ENCODE measurements at regions not wholly inside any gene's neighbourhood (a gene's known extent, or its start where the extent isn't known, plus 50 kb on each side); places are given as distances from the start of the nearest gene placed in this dataset.
A peak's percentile ranks its signal among the peaks of the same experiment; 100 is the strongest.

DNA sequence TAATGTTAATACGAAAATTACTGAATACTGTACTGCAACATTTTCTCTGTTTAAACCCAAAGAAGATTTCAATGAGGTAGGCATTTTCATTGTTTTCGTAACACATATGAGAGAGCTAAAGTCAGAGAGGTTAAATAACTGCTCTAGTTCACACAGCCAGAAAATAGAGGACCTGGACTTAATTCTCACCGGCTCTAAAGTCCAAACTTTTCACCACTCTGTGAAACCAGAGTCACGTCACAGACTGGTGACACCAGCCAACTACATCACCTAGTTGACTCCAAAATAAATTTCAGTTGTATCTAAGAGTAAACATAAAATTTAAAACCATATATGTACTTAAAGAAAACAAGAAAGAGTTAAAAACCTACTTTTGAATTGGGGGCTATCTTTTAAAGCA lies 146.7 kb downstream of the FCRL5 start:
- H3K27me3 Mint-ChIP-seq, result peaks cover 13 to 24% of the 10 kb centered on the region in 2 donors
- no CpG with 5 or more reads among the region's 4 CpGs for WGBS (ENCODE audit: insufficient coverage)
- CTCF ChIA-PET, result no interaction called here

DNA sequence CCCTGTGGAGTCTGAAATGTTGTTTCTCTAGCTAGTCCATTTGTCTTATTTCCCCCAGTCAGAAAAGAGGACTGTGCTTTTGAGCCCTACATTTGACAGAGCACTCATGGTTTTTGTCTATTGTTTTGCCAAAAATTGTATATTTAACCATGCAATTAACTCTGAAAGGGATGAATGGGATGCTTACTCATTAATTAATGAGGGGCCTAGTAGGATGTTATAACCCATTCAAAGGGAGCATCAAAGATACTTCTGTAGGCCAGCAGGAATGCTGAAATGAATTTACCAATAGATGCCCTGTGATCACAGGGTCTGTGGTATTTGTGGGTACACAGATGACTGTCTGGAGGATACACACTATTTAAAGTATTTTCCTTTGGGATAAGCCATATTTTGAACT lies 147.7 kb downstream of the FCRL5 start:
- Histone ChIP-seq H3K4me1 (ENCODE audit: control insufficient read depth in 1 of 2, extremely low read depth in 1 of 2, insufficient read depth in 2 of 2, low read length in 2 of 2) (no peaks in the 10 kb centered on the region), H3K27ac (ENCODE audit: low read length) (no peak overlapping the region), H3K9me3 (no peaks in the 10 kb centered on the region), H3K27me3 (replicated peaks in 1 of 2; ENCODE audit: control insufficient read depth in 2 of 2, extremely low read depth in 1 of 2, insufficient read depth in 2 of 2, low read length in 1 of 2) (peaks cover 0 to 29% of the 10 kb centered on the region in 2 experiments), H3K4me3 (ENCODE audit: control insufficient read depth in 1 of 2, extremely low read depth in 1 of 2, low read length in 1 of 2) (no peak overlapping the region), H3K36me3 (ENCODE audit: control insufficient read depth in 2 of 2, extremely low read depth in 1 of 2, insufficient read depth in 1 of 2, low read length in 1 of 2) (no peaks in the 10 kb centered on the region)
- no peak for ATAC-seq (replicated peaks in 1 of 4)
- CTCF ChIA-PET, result no interaction called here
- H3K4me1 Mint-ChIP-seq, result peaks cover 0 to 2% (median 0%) of the 10 kb centered on the region in 3 donors
- DNase-seq, result no peak
- POLR2A ChIA-PET, result no interaction called here
- H3K27ac Mint-ChIP-seq, result no peak overlapping the region
- H3K36me3 Mint-ChIP-seq, result no peaks in the 10 kb centered on the region
- H3K27me3 Mint-ChIP-seq, result peaks cover 19 to 30% of the 10 kb centered on the region in 2 donors
- no peak overlapping the region for H3K4me3 Mint-ChIP-seq
- H3K9me3 Mint-ChIP-seq, result no peaks in the 10 kb centered on the region

More for the DNA sequence above, 146.7 kb downstream of the FCRL5 start:
- no peaks in the 10 kb centered on the region for H3K9me3 ChIP-seq
- Mint-ChIP-seq H3K36me3 (no peaks in the 10 kb centered on the region), H3K9me3 (no peaks in the 10 kb centered on the region), H3K4me1 (peaks cover 0 to 2% (median 0%) of the 10 kb centered on the region in 3 donors), H3K4me3 (no peak overlapping the region), H3K27ac (no peak overlapping the region)
- H3K36me3 ChIP-seq (ENCODE audit: control insufficient read depth in 2 of 2, extremely low read depth in 1 of 2, insufficient read depth in 1 of 2, low read length in 1 of 2), result no peaks in the 10 kb centered on the region
- H3K27ac ChIP-seq (ENCODE audit: low read length), result no peak overlapping the region
- DNase-seq (no peak), ATAC-seq (replicated peaks in 1 of 4) (no peak)
- POLR2A ChIA-PET, result no interaction called here
- H3K27me3 ChIP-seq (replicated peaks in 1 of 2; ENCODE audit: control insufficient read depth in 2 of 2, extremely low read depth in 1 of 2, insufficient read depth in 2 of 2, low read length in 1 of 2), result peaks cover 0 to 23% of the 10 kb centered on the region in 2 experiments
- no peaks in the 10 kb centered on the region for H3K4me1 ChIP-seq (ENCODE audit: control insufficient read depth in 1 of 2, extremely low read depth in 1 of 2, insufficient read depth in 2 of 2, low read length in 2 of 2)
- H3K4me3 ChIP-seq (ENCODE audit: control insufficient read depth in 1 of 2, extremely low read depth in 1 of 2, low read length in 1 of 2), result no peak overlapping the region

DNA sequence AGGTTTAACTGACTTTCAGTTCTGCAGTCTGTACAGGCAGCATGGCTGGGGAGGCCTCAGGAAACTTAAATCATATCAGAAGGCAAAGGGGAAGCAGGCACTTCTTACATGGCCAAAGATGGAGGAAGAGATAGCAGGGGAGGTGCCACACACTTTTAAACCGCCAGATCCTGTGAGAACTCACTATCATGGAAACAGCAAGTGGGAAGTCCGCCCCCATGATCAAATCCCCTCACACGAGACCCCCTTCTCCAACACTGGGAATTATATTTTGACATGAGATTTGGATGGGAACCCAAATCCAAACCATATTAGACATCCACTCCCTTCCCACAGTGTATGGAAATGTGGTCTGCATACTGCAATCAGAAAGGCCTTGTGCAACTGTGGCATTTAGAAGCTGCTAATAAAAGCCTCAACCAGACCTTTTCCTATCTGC lies 148.2 kb downstream of the FCRL5 start:
- no CpG with 5 or more reads among the region's 3 CpGs for WGBS (ENCODE audit: insufficient coverage)
- H3K27ac ChIP-seq (ENCODE audit: low read length), result no peak overlapping the region
- no peaks in the 10 kb centered on the region for H3K9me3 ChIP-seq
- Mint-ChIP-seq H3K4me1 (peaks cover 0 to 2% (median 0%) of the 10 kb centered on the region in 3 donors), H3K27ac (no peak overlapping the region), H3K27me3 (peaks cover 23 to 36% of the 10 kb centered on the region in 2 donors), H3K4me3 (no peak overlapping the region), H3K9me3 (no peaks in the 10 kb centered on the region), H3K36me3 (no peaks in the 10 kb centered on the region)
- H3K36me3 ChIP-seq (ENCODE audit: control insufficient read depth in 2 of 2, extremely low read depth in 1 of 2, insufficient read depth in 1 of 2, low read length in 1 of 2), result no peaks in the 10 kb centered on the region
- no peaks in the 10 kb centered on the region for H3K4me1 ChIP-seq (ENCODE audit: control insufficient read depth in 1 of 2, extremely low read depth in 1 of 2, insufficient read depth in 2 of 2, low read length in 2 of 2)
- peak in 1 of 35 experiments; percentile 9 for DNase-seq
- CTCF ChIA-PET, result no interaction called here
- H3K27me3 ChIP-seq (replicated peaks in 1 of 2; ENCODE audit: control insufficient read depth in 2 of 2, extremely low read depth in 1 of 2, insufficient read depth in 2 of 2, low read length in 1 of 2), result peaks cover 0 to 28% of the 10 kb centered on the region in 2 experiments
- no peak for ATAC-seq (replicated peaks in 1 of 4)
- H3K4me3 ChIP-seq (ENCODE audit: control insufficient read depth in 1 of 2, extremely low read depth in 1 of 2, low read length in 1 of 2), result no peak overlapping the region
- POLR2A ChIA-PET, result no interaction called here

DNA sequence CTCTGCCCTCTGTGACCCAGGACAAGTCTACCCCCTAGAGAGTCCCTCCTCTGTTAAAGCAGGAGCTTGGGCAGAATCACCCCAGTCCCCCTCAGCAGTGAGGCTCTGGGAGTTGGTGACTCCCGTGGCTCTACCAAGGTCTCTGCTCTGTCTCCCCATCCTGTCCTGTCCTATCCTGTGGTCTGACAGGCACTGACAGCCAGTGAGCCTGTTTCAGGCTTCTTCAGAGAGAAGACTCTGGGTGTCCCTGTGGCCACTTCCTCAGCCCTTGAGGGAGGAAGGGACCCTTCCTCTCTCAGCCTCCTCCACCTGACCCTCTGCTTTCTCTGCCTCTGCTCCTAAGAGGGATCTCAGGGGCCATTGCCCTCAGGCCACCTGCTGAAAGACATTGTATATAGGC lies 148.7 kb downstream of the FCRL5 start:
- no peak for DNase-seq
- no peak overlapping the region for H3K27ac ChIP-seq (ENCODE audit: low read length)
- H3K4me3 ChIP-seq (ENCODE audit: control insufficient read depth in 1 of 2, extremely low read depth in 1 of 2, low read length in 1 of 2), result no peak overlapping the region
- peaks cover 23 to 40% of the 10 kb centered on the region in 2 donors for H3K27me3 Mint-ChIP-seq
- H3K36me3 ChIP-seq (ENCODE audit: control insufficient read depth in 2 of 2, extremely low read depth in 1 of 2, insufficient read depth in 1 of 2, low read length in 1 of 2), result no peaks in the 10 kb centered on the region
- H3K4me1 ChIP-seq (ENCODE audit: control insufficient read depth in 1 of 2, extremely low read depth in 1 of 2, insufficient read depth in 2 of 2, low read length in 2 of 2), result no peaks in the 10 kb centered on the region
- H3K27ac Mint-ChIP-seq, result no peak overlapping the region
- no peaks in the 10 kb centered on the region for H3K9me3 Mint-ChIP-seq
- peak in 1 of 4 experiments; percentile 4 for ATAC-seq (replicated peaks in 1 of 4)
- CTCF ChIA-PET, result no interaction called here
- POLR2A ChIA-PET, result no interaction called here
- no peaks in the 10 kb centered on the region for H3K9me3 ChIP-seq
- peaks cover 0 to 27% of the 10 kb centered on the region in 2 experiments for H3K27me3 ChIP-seq (replicated peaks in 1 of 2; ENCODE audit: control insufficient read depth in 2 of 2, extremely low read depth in 1 of 2, insufficient read depth in 2 of 2, low read length in 1 of 2)
- H3K4me3 Mint-ChIP-seq, result no peak overlapping the region
- H3K36me3 Mint-ChIP-seq, result no peaks in the 10 kb centered on the region
- WGBS (ENCODE audit: insufficient coverage), result 14% methylated on average over 1 of the region's 1 CpG
- H3K4me1 Mint-ChIP-seq, result peaks cover 0 to 2% (median 0%) of the 10 kb centered on the region in 3 donors

DNA sequence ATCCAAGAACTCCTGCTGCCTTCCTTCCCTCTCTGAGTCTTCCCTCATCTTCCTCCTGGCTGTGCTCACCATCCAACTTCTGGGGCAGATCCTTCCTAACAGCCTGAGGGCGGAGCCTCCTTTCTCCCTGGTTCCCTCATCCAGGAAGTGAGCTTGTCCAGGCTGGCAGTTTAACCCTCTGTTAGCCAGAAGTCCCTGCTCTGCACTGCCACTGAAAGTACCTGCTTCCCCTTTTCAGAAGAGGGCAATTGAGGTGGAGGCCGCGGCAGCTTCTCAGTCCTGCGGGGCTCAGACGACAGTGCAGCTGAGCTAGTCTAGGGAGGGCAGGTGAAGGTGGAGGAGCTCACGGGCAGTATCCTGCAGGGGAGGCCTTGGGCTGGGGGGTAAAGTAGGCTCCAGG lies 149.1 kb downstream of the FCRL5 start:
- CTCF ChIA-PET, result no interaction called here
- ATAC-seq (replicated peaks in 1 of 4) (no peak), DNase-seq (peak in 1 of 35 experiments; percentile 9)
- Mint-ChIP-seq H3K36me3 (no peaks in the 10 kb centered on the region), H3K27ac (no peak overlapping the region), H3K4me3 (no peak overlapping the region), H3K4me1 (peaks cover 0 to 2% (median 0%) of the 10 kb centered on the region in 3 donors), H3K27me3 (peaks cover 23 to 41% of the 10 kb centered on the region in 2 donors), H3K9me3 (no peaks in the 10 kb centered on the region)
- Histone ChIP-seq H3K36me3 (ENCODE audit: control insufficient read depth in 2 of 2, extremely low read depth in 1 of 2, insufficient read depth in 1 of 2, low read length in 1 of 2) (no peaks in the 10 kb centered on the region), H3K4me1 (ENCODE audit: control insufficient read depth in 1 of 2, extremely low read depth in 1 of 2, insufficient read depth in 2 of 2, low read length in 2 of 2) (no peaks in the 10 kb centered on the region), H3K4me3 (ENCODE audit: control insufficient read depth in 1 of 2, extremely low read depth in 1 of 2, low read length in 1 of 2) (no peak overlapping the region), H3K27ac (ENCODE audit: low read length) (no peak overlapping the region), H3K9me3 (no peaks in the 10 kb centered on the region), H3K27me3 (replicated peaks in 1 of 2; ENCODE audit: control insufficient read depth in 2 of 2, extremely low read depth in 1 of 2, insufficient read depth in 2 of 2, low read length in 1 of 2) (peaks cover 0 to 27% of the 10 kb centered on the region in 2 experiments)
- 23% methylated on average over 4 of the region's 6 CpGs for WGBS (ENCODE audit: insufficient coverage)
- POLR2A ChIA-PET, result no interaction called here

DNA sequence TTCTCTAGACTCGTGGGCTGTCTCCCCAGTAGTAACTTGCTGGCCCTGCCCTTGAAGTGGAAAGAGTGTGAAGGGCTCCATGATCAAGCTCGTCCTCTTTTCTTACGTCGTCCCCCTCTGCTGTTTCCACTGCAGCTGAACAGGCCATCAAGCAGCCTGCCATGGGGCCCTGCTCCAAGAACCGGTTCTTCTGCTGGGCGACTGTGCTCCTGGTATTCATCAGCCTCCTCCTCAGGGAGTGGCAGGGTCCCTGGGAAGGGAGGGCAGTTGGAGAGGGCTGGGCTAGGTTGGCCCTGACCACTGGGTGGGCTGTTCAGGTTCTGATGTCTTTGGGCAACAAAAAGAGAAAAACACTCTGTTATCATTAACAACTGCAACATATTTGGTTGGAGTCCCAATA lies 151.5 kb downstream of the FCRL5 start:
- peaks cover 0 to 2% (median 0%) of the 10 kb centered on the region in 3 donors for H3K4me1 Mint-ChIP-seq
- ChIA-PET CTCF (interaction anchor here in 1 of 2 donors (1.0 kb wide), 1 partner anchor 30 kb away, joined by 3 read pairs; no protein-coding TSS in a partner anchor), POLR2A (no interaction called here)
- Histone ChIP-seq H3K27ac (ENCODE audit: low read length) (no peak overlapping the region), H3K27me3 (replicated peaks in 1 of 2; ENCODE audit: control insufficient read depth in 2 of 2, extremely low read depth in 1 of 2, insufficient read depth in 2 of 2, low read length in 1 of 2) (peaks cover 0 to 27% of the 10 kb centered on the region in 2 experiments), H3K4me1 (ENCODE audit: control insufficient read depth in 1 of 2, extremely low read depth in 1 of 2, insufficient read depth in 2 of 2, low read length in 2 of 2) (no peaks in the 10 kb centered on the region), H3K36me3 (ENCODE audit: control insufficient read depth in 2 of 2, extremely low read depth in 1 of 2, insufficient read depth in 1 of 2, low read length in 1 of 2) (no peaks in the 10 kb centered on the region), H3K9me3 (no peaks in the 10 kb centered on the region), H3K4me3 (ENCODE audit: control insufficient read depth in 1 of 2, extremely low read depth in 1 of 2, low read length in 1 of 2) (no peak overlapping the region)
- H3K9me3 Mint-ChIP-seq, result no peaks in the 10 kb centered on the region
- no peak for ATAC-seq (replicated peaks in 1 of 4)
- no peak for DNase-seq
- peaks cover 30 to 48% of the 10 kb centered on the region in 2 donors for H3K27me3 Mint-ChIP-seq
- 72% methylated on average over 2 of the region's 6 CpGs for WGBS (ENCODE audit: insufficient coverage)
- H3K27ac Mint-ChIP-seq, result no peak overlapping the region
- no peaks in the 10 kb centered on the region for H3K36me3 Mint-ChIP-seq
- H3K4me3 Mint-ChIP-seq, result no peak overlapping the region

DNA sequence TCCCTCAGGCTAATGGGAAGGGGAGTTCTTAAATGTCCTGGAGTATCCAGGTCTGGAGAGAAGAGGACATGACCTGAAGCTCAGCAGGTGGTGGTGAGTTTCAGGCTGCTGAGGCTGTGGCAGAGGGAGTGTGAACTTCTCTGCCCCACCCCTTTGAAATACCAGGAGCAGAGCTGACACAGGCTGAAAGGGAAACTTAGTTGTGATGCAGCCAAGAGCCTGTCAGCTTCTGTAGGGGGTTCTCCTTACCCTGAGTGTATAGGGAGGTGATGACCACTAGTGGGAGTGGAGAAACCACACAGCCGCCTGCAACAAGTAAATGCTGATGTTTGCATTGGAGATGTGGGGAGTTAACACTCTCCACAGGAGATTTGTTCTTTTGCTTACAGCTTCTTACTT lies 152.3 kb downstream of the FCRL5 start:
- Mint-ChIP-seq H3K4me1 (peaks cover 0 to 2% (median 0%) of the 10 kb centered on the region in 3 donors), H3K36me3 (no peaks in the 10 kb centered on the region), H3K27ac (no peak overlapping the region), H3K27me3 (peaks cover 30 to 48% of the 10 kb centered on the region in 2 donors), H3K4me3 (no peak overlapping the region), H3K9me3 (no peaks in the 10 kb centered on the region)
- no peaks in the 10 kb centered on the region for H3K4me1 ChIP-seq (ENCODE audit: control insufficient read depth in 1 of 2, extremely low read depth in 1 of 2, insufficient read depth in 2 of 2, low read length in 2 of 2)
- ChIA-PET CTCF (interaction anchor here in 1 of 2 donors (1.0 kb wide), 1 partner anchor 29 kb away, joined by 3 read pairs; no protein-coding TSS in a partner anchor), POLR2A (no interaction called here)
- H3K27me3 ChIP-seq (replicated peaks in 1 of 2; ENCODE audit: control insufficient read depth in 2 of 2, extremely low read depth in 1 of 2, insufficient read depth in 2 of 2, low read length in 1 of 2), result peaks cover 0 to 29% of the 10 kb centered on the region in 2 experiments
- peak in 4 of 35 experiments; percentile 3 to 20 (median 11) for DNase-seq
- no peak overlapping the region for H3K4me3 ChIP-seq (ENCODE audit: control insufficient read depth in 1 of 2, extremely low read depth in 1 of 2, low read length in 1 of 2)
- no peaks in the 10 kb centered on the region for H3K9me3 ChIP-seq
- 17% methylated on average over 1 of the region's 1 CpG for WGBS (ENCODE audit: insufficient coverage)
- no peak overlapping the region for H3K27ac ChIP-seq (ENCODE audit: low read length)
- no peaks in the 10 kb centered on the region for H3K36me3 ChIP-seq (ENCODE audit: control insufficient read depth in 2 of 2, extremely low read depth in 1 of 2, insufficient read depth in 1 of 2, low read length in 1 of 2)
- ATAC-seq (replicated peaks in 1 of 4), result no peak

Measured in T-cell (primary cell).